GM23338 (cell line): ENCODE measurements at regions not wholly inside any gene's neighbourhood (a gene's known extent, or its start where the extent isn't known, plus 50 kb on each side); places are given as distances from the start of the nearest gene placed in this dataset.

Experiments used
- CREB1 ChIP-seq: fragments of 250-450 bp; sonication (Bioruptor Pico); IDR thresholded peaks from 2 replicates; pipeline ENCODE4 v1.5.0; 2020; ENCODE audit warnings: low read depth, mild to moderate bottlenecking, moderate library complexity
- CTCF ChIP-seq, 2 experiments: fragments of 200-600 bp in 1 of 2; sonication (generic) in 1 of 2; conservative IDR thresholded peaks; 2 replicates each; pipeline versions ENCODE4 v1.5.1 to v1.6.1; 2016 to 2017; ENCODE audit warnings: antibody characterized with exemption in 2 of 2, low read depth in 2 of 2, mild to moderate bottlenecking in 2 of 2, moderate library complexity in 1 of 2
- ETS1 ChIP-seq: IDR thresholded peaks from 2 replicates; pipeline ENCODE4 v1.6.1; 2016; ENCODE audit warnings: antibody characterized with exemption
- EZH2 ChIP-seq: fragments of 200-600 bp; sonication (generic); IDR thresholded peaks from one replicate; pipeline ENCODE4 v1.8.0; 2017; ENCODE audit warnings: antibody characterized with exemption, mild to moderate bottlenecking, low read depth; ENCODE audit not compliant: unreplicated experiment
- EZH2phosphoT487 ChIP-seq: fragments of 200-600 bp; sonication (generic); IDR thresholded peaks from one replicate; pipeline ENCODE4 v1.8.1; 2018; ENCODE audit warnings: antibody characterized with exemption; ENCODE audit not compliant: unreplicated experiment
- JUNB ChIP-seq: IDR thresholded peaks from one replicate; pipeline ENCODE4 v1.6.1; 2016; ENCODE audit warnings: antibody characterized with exemption; ENCODE audit not compliant: unreplicated experiment
- NANOG ChIP-seq: IDR thresholded peaks from 2 replicates; pipeline ENCODE4 v1.6.1; 2016; ENCODE audit warnings: antibody characterized with exemption, borderline replicate concordance
- REST ChIP-seq: IDR thresholded peaks from one replicate; pipeline ENCODE4 v1.6.1; 2018; ENCODE audit warnings: antibody characterized with exemption; ENCODE audit not compliant: unreplicated experiment
- STAT1 ChIP-seq: IDR thresholded peaks from one replicate; pipeline ENCODE4 v1.6.1; 2016; ENCODE audit warnings: antibody characterized with exemption; ENCODE audit not compliant: unreplicated experiment
- ZNF114 ChIP-seq: fragments of 250-450 bp; sonication (Bioruptor Pico); IDR thresholded peaks from 2 replicates; pipeline ENCODE4 v1.5.0; 2020; ENCODE audit warnings: mild to moderate bottlenecking, moderate library complexity
- ZNF331 ChIP-seq: fragments of 250-450 bp; sonication (Bioruptor Pico); IDR thresholded peaks from 2 replicates; pipeline ENCODE4 v1.5.0; 2020; ENCODE audit warnings: low read depth, mild to moderate bottlenecking, moderate library complexity
- ZNF462 ChIP-seq: fragments of 250-450 bp; sonication (Bioruptor Pico); IDR thresholded peaks from 2 replicates; pipeline ENCODE4 v1.5.0; 2020; ENCODE audit warnings: mild to moderate bottlenecking, moderate library complexity

GRCh38 chrX:20641954-20642353 is 375.2 kb upstream of the RPS6KA3 start (continued):
- no peak for TF ChIP-seq ZNF462 (CRISPR knock-in tag)
- no peak for TF ChIP-seq EZH2
- TF ChIP-seq CREB1 (CRISPR knock-in tag) = no peak
- no peak for TF ChIP-seq EZH2phosphoT487
- no peak for TF ChIP-seq STAT1
- no peak for TF ChIP-seq ZNF114 (CRISPR knock-in tag)
- no peak for TF ChIP-seq CTCF (conservative IDR thresholded peaks at IDR 0.05; ENCODE audit: low read depth in 2 of 2)
- TF ChIP-seq JUNB = no peak
- TF ChIP-seq REST = no peak
- no peak for TF ChIP-seq ZNF331 (CRISPR knock-in tag)
- no peak for TF ChIP-seq NANOG
- no peak for TF ChIP-seq ETS1
